A673 (cell line): ENCODE measurements at regions not wholly inside any gene's neighbourhood (a gene's known extent, or its start where the extent isn't known, plus 50 kb on each side); places are given as distances from the start of the nearest gene placed in this dataset.

Source experiments
- BruUV-seq: library from RNA; stranded (reverse); fragments of 400-500 nt; replicated peaks from 2 replicates; lab custom pipeline; 2021; lab: Mats Ljungman, UMichigan
- CTCF ChIA-PET: fragments of 300-600 bp; sonication (Branson Sonifier 250); formaldehyde crosslinking; loops from one replicate; lab custom pipeline; 2022; ENCODE audit warnings: antibody characterized with exemption; lab: Charles Lee
- POLR2A ChIA-PET: fragments of 300-600 bp; sonication (Branson Sonifier 250); formaldehyde crosslinking; loops from one replicate; lab custom pipeline; 2022; ENCODE audit warnings: antibody characterized with exemption; ENCODE audit not compliant: low non-redundant PET; lab: Charles Lee
- DNase-seq: peaks from one replicate; pipeline ENCODE4 v3.0.0-alpha.2; 2015; ENCODE audit warnings: low spot score
- H3K27ac ChIP-seq: fragments of 200-600 bp; sonication (generic); 2 replicates; pipeline ENCODE4 v1.5.1; 2016; ENCODE audit warnings: mixed run types, low read depth, mild to moderate bottlenecking, mixed read lengths, antibody characterized with exemption, low read length; ENCODE audit not compliant: poor library complexity, severe bottlenecking
- H3K27me3 ChIP-seq: fragments of 200-600 bp; sonication (generic); replicated peaks from 2 replicates; pipeline ENCODE4 v1.6.1; 2017; ENCODE audit warnings: mixed run types, low read depth, mild to moderate bottlenecking, mixed read lengths, antibody characterized with exemption, low read length; ENCODE audit not compliant: insufficient read depth, poor library complexity
- H3K36me3 ChIP-seq: fragments of 200-600 bp; sonication (generic); 2 replicates; pipeline ENCODE4 v1.6.1; 2016; ENCODE audit warnings: mixed run types, mild to moderate bottlenecking, mixed read lengths, antibody characterized with exemption, low read length; ENCODE audit not compliant: insufficient read depth, poor library complexity, severe bottlenecking
- H3K4me1 ChIP-seq: fragments of 200-600 bp; sonication (generic); 2 replicates; pipeline ENCODE4 v1.6.1; 2017; ENCODE audit warnings: mixed run types, mild to moderate bottlenecking, mixed read lengths, antibody characterized with exemption, low read length; ENCODE audit not compliant: insufficient read depth, poor library complexity, severe bottlenecking
- H3K4me3 ChIP-seq: fragments of 200-600 bp; sonication (generic); 2 replicates; pipeline ENCODE4 v1.5.1; 2016; ENCODE audit warnings: low read depth, mixed run types, mild to moderate bottlenecking, mixed read lengths, low read length; ENCODE audit not compliant: poor library complexity, severe bottlenecking
- H3K9me3 ChIP-seq: fragments of 200-600 bp; sonication (generic); 2 replicates; pipeline ENCODE4 v1.6.1; 2016; ENCODE audit warnings: mixed run types, low read depth, mild to moderate bottlenecking, mixed read lengths, antibody characterized with exemption, low read length; ENCODE audit not compliant: poor library complexity, severe bottlenecking
- CTCF ChIP-seq: fragments of 300-800, 200-600 bp; sonication (generic); conservative IDR thresholded peaks from 2 replicates; pipeline ENCODE4 v1.5.1; 2017; ENCODE audit warnings: low read depth, mild to moderate bottlenecking, antibody characterized with exemption, low read length, moderate library complexity, mixed read lengths
- EZH2 ChIP-seq: fragments of 200-600 bp; sonication (generic); IDR thresholded peaks from 2 replicates; pipeline ENCODE4 v1.6.1; 2017; ENCODE audit warnings: borderline replicate concordance, low read depth, mild to moderate bottlenecking, mixed read lengths, antibody characterized with exemption, low read length; ENCODE audit not compliant: poor library complexity, severe bottlenecking
- intact Hi-C: fragments of 100-400 bp; cut with micrococcal nuclease; formaldehyde crosslinking; loops from one replicate; pipeline ENCODE4 v1.10.0; 2022; ENCODE audit not compliant: unreplicated experiment

- no peak overlapping the region for H3K27ac ChIP-seq
- H3K27me3 ChIP-seq: no peaks in the 10 kb centered on the region
- intact Hi-C loops: no loop called here
- ChIA-PET CTCF (no interaction called here), POLR2A (no interaction called here)
- no peak for DNase-seq
- H3K4me3 ChIP-seq: no peak overlapping the region
- no peaks in the 10 kb centered on the region for H3K9me3 ChIP-seq
- no peaks in the 10 kb centered on the region for H3K4me1 ChIP-seq
- BruUV-seq: no TSS peak
- no peaks in the 10 kb centered on the region for H3K36me3 ChIP-seq
- TF ChIP-seq EZH2: no peak
- no peak for TF ChIP-seq CTCF
Observed at GRCh38 chr12:71045781-71046180, 112.0 kb downstream of the TSPAN8 start.

- POLR2A ChIA-PET: no interaction called here
- Histone ChIP-seq H3K27me3 (no peaks in the 10 kb centered on the region), H3K27ac (no peak overlapping the region), H3K36me3 (no peaks in the 10 kb centered on the region), H3K4me1 (no peaks in the 10 kb centered on the region), H3K9me3 (no peaks in the 10 kb centered on the region), H3K4me3 (no peak overlapping the region)
- DNase-seq: no peak
- intact Hi-C loops: no loop called here
- no peak for TF ChIP-seq CTCF
- TF ChIP-seq EZH2: no peak
- CTCF ChIA-PET: no interaction called here
- no TSS peak for BruUV-seq
Observed at GRCh38 chr12:71041476-71041875, 116.3 kb downstream of the TSPAN8 start.

- H3K4me3 ChIP-seq: no peak overlapping the region
- H3K27me3 ChIP-seq: no peaks in the 10 kb centered on the region
- TF ChIP-seq CTCF: no peak
- no peak for TF ChIP-seq EZH2
- H3K9me3 ChIP-seq: no peaks in the 10 kb centered on the region
- POLR2A ChIA-PET: no interaction called here
- intact Hi-C loops: no loop called here
- CTCF ChIA-PET: no interaction called here
- H3K27ac ChIP-seq: no peak overlapping the region
- no peak for DNase-seq
- BruUV-seq: no TSS peak
- no peaks in the 10 kb centered on the region for H3K36me3 ChIP-seq
- no peaks in the 10 kb centered on the region for H3K4me1 ChIP-seq
Observed at GRCh38 chr12:71038960-71039359, 118.4 kb upstream of the PTPRR start.
